CD4-positive, alpha-beta T cell treated with Interleukin-10 for 1 hour (primary cell): ENCODE measurements at regions not wholly inside any gene's neighbourhood (a gene's known extent, or its start where the extent isn't known, plus 50 kb on each side); places are given as distances from the start of the nearest gene placed in this dataset.
"Not testable (repeated sequence)": the region's sequence is repeated elsewhere in the genome, so short reads cannot be mapped to it uniquely, and the experiment has no call there.

Experiments used
- DNase-seq: peaks from one replicate; pipeline ENCODE4 v3.0.0-alpha.2; 2020

- no peak for DNase-seq
Observed at GRCh38 chr6:169918239-169918953, 167.0 kb downstream of the ERMARD start.

GRCh38 chr6:169917153-169917552, 165.7 kb downstream of the ERMARD start:
- DNase-seq: no peak

- DNase-seq: no peak
Observed at GRCh38 chr6:169915769-169916550, 164.5 kb downstream of the ERMARD start.

GRCh38 chr6:169913745-169914144, 162.3 kb downstream of the ERMARD start:
- DNase-seq: not testable (repeated sequence)

GRCh38 chr6:169913096-169913638, 161.7 kb downstream of the ERMARD start:
- DNase-seq: no peak

GRCh38 chr6:169912266-169913095, 161.1 kb downstream of the ERMARD start:
- DNase-seq: no peak

- no peak for DNase-seq
Observed at GRCh38 chr6:169911264-169912263, 160.1 kb downstream of the ERMARD start.

- DNase-seq: no peak
Observed at GRCh38 chr6:169909113-169909512, 157.7 kb downstream of the ERMARD start.

GRCh38 chr6:169908403-169908933, 157.0 kb downstream of the ERMARD start:
- DNase-seq: no peak

GRCh38 chr6:169907419-169908115, 156.1 kb downstream of the ERMARD start:
- no peak for DNase-seq

- no peak for DNase-seq
Observed at GRCh38 chr6:169906688-169907418, 155.4 kb downstream of the ERMARD start.

- DNase-seq: no peak
Observed at GRCh38 chr6:169906004-169906687, 154.7 kb downstream of the ERMARD start.

GRCh38 chr6:169905041-169905807, 153.8 kb downstream of the ERMARD start:
- no peak for DNase-seq

GRCh38 chr6:169904051-169904922, 152.9 kb downstream of the ERMARD start:
- no peak for DNase-seq

- no peak for DNase-seq
Observed at GRCh38 chr6:169903122-169903521, 151.7 kb downstream of the ERMARD start.

GRCh38 chr6:169902604-169903003, 151.2 kb downstream of the ERMARD start:
- DNase-seq: no peak

- no peak for DNase-seq
Observed at GRCh38 chr6:169902070-169902469, 150.6 kb downstream of the ERMARD start.
